VCaP (cell line): ENCODE measurements at regions not wholly inside any gene's neighbourhood (a gene's known extent, or its start where the extent isn't known, plus 50 kb on each side); places are given as distances from the start of the nearest gene placed in this dataset.
A peak's percentile ranks its signal among the peaks of the same experiment; 100 is the strongest.

Experiments used
- H3K27ac ChIP-seq: fragments of 450-650 bp; 2 replicates; pipeline ENCODE4 v1.5.1; 2017
- TF ChIP-seq, protein P1 (sequence below): fragments of 450-650 bp; conservative IDR thresholded peaks from 2 replicates; pipeline ENCODE4 v1.5.1; 2017; ENCODE audit warnings: mild to moderate bottlenecking, moderate library complexity

DNA sequence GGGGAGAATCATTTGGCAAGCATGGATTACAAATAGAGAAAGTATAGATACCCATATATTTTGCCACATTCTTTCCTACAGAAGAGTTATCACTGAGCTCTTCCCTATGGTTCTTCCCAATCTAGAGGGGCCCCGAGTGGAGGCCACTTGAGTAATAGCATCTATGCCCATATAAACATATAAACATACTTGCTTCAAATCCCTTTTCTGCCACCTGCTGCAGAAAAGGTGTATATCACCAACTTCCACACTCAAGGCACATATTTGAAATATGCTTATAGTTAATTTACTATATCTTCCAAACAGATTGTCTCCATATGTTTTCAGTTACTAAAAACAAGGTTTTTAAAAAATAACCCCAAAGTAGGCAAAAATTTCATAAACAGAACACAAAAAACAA lies 642.8 kb upstream of the DIPK2B start:
- TF ChIP-seq, protein P1, sequence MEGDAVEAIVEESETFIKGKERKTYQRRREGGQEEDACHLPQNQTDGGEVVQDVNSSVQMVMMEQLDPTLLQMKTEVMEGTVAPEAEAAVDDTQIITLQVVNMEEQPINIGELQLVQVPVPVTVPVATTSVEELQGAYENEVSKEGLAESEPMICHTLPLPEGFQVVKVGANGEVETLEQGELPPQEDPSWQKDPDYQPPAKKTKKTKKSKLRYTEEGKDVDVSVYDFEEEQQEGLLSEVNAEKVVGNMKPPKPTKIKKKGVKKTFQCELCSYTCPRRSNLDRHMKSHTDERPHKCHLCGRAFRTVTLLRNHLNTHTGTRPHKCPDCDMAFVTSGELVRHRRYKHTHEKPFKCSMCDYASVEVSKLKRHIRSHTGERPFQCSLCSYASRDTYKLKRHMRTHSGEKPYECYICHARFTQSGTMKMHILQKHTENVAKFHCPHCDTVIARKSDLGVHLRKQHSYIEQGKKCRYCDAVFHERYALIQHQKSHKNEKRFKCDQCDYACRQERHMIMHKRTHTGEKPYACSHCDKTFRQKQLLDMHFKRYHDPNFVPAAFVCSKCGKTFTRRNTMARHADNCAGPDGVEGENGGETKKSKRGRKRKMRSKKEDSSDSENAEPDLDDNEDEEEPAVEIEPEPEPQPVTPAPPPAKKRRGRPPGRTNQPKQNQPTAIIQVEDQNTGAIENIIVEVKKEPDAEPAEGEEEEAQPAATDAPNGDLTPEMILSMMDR, result peak; percentile 58
- no peak overlapping the region for H3K27ac ChIP-seq

DNA sequence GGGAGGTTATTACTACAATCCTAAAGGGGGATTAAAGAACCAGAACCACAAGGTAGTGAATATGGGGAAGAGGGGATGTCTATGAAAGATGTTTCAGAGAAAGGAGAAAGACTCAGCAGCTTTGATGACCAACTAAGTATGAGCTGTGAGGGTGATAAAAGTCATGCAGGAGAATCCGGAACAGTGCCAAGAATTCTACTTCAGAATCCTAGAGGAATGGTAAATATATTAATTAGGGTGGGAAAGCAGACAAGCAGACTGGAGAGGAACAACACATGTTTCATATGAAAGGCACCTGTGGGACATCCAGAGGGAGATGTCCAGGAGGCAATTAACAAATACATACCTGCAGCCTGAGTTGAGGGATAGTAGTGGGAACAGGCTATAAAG lies 642.2 kb upstream of the DIPK2B start:
- no peak overlapping the region for H3K27ac ChIP-seq
- TF ChIP-seq, protein P1, result no peak

DNA sequence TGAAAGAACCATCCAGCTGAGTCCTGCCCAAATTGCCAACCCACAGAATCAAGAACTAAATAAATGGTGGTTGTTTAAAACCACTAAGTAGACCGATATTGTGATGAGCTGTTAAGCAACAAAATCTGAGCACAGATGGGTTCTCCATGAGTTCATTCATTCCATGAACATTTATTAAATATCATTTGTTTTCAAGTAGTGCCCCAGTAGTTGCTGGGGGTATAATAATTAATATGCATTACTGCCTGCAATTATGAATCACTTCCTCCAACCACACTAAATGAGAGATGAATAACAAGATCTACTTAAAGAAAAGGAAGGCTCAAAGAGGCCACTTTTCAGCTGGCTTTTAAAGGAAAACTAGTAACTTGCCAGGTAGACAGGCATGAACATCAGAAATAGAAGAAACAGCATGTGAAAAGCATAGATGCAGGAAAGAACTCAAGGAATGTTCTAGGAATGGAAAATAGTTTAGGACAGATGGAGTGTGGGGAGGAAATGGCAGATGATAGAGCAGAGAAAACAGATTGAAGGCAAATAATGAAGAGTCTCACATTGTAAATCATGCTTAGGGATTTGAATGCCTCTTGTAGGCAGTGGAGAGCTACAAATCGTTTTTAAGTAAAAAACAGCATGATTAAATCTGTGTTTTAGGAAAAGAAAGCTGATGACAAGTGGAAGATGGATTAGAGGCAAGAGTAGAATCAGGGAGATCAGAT lies 641.7 kb upstream of the DIPK2B start:
- H3K27ac ChIP-seq, result no peak overlapping the region
- TF ChIP-seq, protein P1, result no peak

DNA sequence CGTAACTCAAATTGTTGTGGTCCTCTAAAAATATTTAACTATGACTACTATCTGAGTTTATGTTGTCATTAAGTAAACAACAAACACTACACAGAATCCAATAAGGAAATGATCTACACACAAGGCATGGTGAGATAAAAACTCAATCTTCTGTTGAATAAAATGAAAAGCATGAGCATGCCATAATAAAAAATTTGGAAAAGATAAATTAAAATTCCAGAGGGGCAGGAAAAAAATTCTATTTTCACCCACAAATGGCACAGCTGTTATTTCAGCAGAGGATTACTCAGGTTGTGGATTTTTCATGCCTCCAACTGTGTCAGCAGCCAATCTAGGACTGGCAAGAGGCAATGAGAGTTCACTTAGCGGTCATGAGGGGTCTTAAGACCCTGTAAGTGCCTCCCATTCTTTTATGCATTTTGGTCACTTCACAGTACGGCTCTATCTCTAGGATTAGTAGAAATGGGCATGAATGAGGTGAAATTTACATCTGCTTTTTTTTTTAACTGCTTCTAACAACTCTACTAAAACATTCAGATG lies 639.8 kb upstream of the DIPK2B start:
- no peak overlapping the region for H3K27ac ChIP-seq

DNA sequence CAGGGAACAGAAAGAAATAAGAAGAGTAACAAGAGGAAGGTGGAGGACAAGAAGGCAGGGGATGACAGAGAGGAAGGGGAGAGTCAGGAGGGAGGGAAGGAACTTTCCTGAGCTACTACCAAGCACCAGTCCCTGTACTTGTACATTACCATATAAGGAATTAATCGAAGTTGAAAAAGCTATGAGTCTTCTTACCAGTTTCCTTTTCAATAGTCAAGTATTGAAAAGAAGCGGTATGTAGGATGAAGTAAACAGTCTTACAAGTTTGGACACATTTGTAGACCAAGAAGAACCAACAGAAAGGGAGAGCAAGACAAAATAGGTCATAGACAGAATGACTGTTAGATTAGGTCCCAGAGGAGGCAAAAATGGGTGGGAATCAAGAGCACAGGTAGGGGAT lies 629.7 kb upstream of the DIPK2B start:
- H3K27ac ChIP-seq, result no peak overlapping the region
- TF ChIP-seq, protein P1, result no peak

More for the DNA sequence above, 639.8 kb upstream of the DIPK2B start:
- TF ChIP-seq, protein P1, result no peak

DNA sequence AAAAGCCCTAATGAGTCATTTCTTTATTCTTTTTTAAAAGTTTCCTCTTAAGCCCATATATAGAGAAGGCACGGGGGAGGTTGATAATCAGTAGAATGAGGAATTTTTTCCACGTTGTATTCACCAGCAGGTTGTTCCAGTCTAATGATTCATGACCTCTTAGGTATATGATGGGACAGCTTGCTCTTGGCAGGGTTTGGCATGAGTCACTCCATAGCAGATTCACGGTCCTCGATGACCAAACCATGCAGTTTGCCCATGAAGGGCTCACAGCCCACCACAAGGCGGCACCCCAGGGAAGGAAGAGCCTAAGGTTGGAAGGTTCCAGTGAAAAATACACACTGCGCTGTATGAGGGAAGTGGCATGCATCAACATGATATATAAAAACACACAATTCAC lies 623.8 kb upstream of the DIPK2B start:
- H3K27ac ChIP-seq, result no peak overlapping the region
- TF ChIP-seq, protein P1, result peak; percentile 25; the same call in 1 of the 2 replicates

DNA sequence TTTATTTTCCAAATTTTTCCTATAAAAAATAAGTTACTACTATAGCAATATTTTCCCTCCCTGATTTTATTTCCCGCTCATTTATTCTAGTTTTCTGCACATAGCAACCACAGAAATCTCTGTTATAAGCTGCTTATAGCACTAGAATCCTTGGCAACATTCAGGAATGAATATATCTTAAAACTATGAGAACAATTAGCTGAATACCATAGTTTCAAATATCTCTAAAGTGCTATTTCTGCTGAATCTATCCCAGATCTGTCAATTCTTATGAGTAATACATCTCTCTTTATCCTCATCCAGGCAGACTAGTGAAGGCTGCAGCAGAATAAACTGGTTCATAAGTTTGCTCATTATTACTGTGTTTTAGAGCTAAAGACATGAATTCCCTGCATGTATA lies 622.9 kb upstream of the DIPK2B start:
- TF ChIP-seq, protein P1, result no peak
- no peak overlapping the region for H3K27ac ChIP-seq
